ENCODE measurements at regions not wholly inside any gene's neighbourhood (a gene's known extent, or its start where the extent isn't known, plus 50 kb on each side); places are given as distances from the start of the nearest gene placed in this dataset. TPM values are rescaled to one million over a fixed set of nuclear protein-coding genes. Genes with fewer than 3 reads are reported as not detected.
"Not testable (repeated sequence)": the region's sequence is repeated elsewhere in the genome, so short reads cannot be mapped to it uniquely, and the experiment has no call there.

DNA sequence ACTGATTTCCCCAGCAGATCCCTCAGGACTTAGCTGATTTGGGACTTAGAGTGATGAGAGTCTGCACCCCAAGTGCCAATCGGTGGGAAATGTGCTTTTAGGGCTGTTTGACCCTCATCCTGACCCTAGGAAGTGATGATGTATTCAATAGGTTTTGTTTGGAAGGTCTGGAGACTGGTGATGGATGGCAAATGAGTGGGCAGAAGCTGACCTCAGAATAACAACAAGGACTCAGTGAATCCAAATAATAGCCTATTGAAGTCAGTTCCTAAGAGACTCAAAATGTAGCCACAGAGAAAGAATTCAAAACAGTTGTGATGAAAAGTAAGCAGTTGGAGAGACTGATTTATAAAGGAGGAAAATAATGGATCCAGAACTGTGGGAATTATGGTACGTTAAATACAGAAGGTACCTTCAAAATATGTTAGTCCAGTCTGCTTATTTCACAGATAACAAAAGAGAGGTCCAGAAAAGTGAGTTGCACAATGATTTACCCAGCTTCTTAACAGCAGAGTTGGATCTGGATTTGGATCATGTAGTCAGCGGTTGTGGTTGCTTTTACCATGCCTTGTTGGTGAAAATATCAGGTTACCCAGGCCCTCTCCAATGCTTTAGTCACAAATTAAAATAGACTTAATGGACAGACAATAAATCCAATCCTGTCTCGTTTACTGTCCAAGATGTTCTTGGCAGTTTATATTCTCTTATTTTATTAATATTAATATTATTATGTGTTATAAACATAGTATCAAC, 123.0 kb upstream of the PTBP2 start:
- DNase-seq (ENCODE audit: low read depth in 2 of 3, low spot score in 2 of 3): no peak

DNA sequence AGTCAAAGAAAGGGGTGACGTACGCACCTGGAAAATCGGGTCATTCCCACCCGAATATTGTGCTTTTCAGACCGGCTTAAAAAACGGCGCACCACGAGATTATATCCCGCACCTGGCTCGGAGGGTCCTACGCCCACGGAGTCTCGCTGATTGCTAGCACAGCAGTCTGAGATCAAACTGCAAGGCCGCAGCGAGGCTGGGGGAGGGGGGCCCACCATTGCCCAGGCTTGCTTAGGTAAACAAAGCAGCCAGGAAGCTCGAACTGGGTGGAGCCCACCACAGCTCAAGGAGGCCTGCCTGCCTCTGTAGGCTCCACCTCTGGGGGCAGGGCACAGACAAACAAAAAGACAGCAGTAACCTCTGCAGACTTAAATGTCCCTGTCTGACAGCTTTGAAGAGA, 117.0 kb upstream of the PTBP2 start:
- DNase-seq (ENCODE audit: low read depth in 2 of 3, low spot score in 2 of 3): not testable (repeated sequence)

GRCh38 chr1:96617375-96617774, 104.2 kb upstream of the PTBP2 start:
- DNase-seq (ENCODE audit: low read depth in 2 of 3, low spot score in 2 of 3): not testable (repeated sequence)

DNA sequence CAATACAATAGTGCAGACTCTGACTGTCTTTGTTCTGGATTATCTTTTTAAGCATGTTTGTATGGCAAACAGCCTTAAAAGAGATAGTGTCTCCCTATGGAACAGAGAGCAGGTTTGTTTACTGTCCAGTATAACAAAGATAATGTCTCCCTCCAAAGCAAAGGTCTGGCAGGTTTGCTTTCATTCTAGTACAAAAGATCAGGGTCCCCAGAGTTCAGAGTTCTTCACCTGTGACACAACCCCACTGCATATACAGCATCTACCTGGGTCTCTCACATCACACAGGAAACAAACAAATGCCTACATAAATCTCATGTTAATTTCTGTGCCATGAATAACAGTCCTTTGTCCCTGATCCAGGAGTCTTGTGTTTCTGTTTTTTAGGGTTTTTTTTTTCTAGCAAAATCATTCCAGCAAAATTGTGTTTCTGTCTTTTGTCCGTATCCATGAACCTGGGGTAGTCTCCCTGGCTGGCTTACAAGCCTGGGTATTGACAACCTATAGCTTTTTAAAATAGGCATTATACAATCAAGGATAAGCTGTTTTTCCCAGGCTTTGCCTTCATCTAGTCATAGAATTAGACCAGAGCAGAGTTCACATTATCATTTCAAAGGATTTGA, 89.4 kb upstream of the PTBP2 start:
- no peak for DNase-seq (ENCODE audit: low read depth in 2 of 3, low spot score in 2 of 3)

DNA sequence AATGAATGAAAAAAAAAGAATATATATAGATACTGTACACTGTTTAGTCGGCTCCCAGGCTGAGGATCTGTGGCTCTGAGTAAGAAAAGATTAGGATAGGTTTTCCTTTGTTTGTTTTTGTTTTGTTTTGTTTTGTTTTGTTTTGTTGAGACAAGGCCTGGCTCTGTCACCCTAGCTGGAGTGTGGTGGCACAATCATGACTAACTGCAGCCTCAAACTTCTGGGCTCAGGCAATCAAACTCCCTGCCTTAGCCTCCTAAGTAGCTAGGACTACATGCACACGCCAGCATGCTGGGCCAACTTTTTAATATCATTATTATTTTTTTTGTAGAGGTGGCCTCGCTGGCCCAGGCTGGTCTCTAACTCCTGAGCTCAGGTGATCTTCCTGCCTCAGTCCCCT, 87.9 kb upstream of the PTBP2 start:
- DNase-seq (ENCODE audit: low read depth in 2 of 3, low spot score in 2 of 3): no peak

DNA sequence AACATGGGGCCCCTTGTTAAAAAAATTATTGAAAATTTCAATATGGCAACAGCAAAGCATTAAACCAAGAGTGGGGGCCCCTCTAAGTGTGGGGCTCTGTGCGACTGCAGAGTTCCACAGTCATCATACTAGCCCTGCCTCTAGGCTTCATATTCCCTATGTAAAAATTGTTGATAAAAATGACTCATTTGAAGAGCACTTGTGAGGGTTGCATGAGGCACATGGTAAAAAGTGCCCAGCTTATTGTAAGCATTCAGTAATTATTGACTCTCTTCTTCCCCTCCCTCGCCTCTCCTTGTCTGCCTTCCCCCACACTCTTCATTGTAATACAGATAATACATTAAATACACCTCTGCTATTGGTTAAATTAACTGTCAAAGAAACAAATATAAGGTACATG, 86.7 kb upstream of the PTBP2 start:
- no peak for DNase-seq (ENCODE audit: low read depth in 2 of 3, low spot score in 2 of 3)

- no peak for DNase-seq (ENCODE audit: low read depth in 2 of 3, low spot score in 2 of 3)
Observed at GRCh38 chr1:96641282-96641681, 80.3 kb upstream of the PTBP2 start.

DNA sequence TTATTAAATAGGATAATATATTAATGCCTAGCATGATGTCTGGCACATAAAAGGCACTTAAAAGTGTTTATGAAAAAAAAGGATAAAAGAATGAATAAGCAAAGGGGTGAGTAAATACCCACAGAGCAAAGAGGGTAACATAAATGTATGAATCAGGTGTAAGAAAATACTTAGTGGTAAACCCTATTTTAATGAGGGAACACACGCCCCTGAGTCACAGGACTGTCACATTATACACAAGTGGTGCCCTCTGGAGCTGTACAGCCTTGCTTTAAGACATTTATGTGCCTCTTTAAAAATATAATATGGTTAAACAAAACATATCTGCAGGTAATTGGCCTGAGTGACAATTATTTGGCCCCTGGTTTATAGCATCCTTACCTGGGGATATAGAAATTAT, 78.1 kb upstream of the PTBP2 start:
- no peak for DNase-seq (ENCODE audit: low read depth in 2 of 3, low spot score in 2 of 3)

GRCh38 chr1:96649301-96649700, 72.3 kb upstream of the PTBP2 start:
- no peak for DNase-seq (ENCODE audit: low read depth in 2 of 3, low spot score in 2 of 3)

DNA sequence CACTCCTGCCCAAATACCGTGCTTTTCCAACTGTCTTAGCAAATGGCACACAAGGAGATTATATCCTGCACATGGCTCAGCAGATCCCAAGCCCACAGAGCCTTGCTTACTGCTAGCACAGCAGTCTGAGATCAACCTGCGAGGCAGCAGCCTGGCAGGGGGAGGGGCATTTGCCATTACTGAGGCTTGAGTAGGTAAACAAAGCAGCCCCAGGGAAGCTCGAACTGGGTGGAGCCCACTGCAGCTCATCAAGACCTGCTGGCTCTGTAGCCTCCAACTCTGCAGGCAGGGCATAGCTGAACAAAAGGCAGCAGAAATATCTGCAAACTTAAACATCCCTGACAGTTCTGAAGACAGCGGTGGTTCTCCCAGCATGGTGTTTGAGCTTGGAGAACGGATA, 70.1 kb upstream of the PTBP2 start:
- DNase-seq (ENCODE audit: low read depth in 2 of 3, low spot score in 2 of 3): no peak

DNA sequence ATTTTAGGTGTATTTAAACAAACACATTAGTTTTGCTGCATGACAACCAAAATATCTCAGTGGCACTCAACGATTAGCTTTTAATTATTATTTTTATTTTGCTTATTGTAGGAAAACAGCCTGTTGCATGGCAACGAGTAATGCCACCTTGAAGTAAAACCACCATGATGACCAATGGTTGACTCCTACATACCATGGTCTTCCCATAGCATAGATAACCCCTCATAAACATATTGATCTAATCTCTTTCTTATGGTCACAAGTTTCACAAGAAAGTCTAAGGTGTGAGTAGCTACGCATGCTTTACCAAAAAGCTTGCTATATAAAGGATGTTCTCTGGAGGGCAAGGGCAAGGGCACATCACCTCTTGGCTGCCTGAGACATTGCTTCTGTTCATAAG, 61.5 kb upstream of the PTBP2 start:
- no peak for DNase-seq (ENCODE audit: low read depth in 2 of 3, low spot score in 2 of 3)

- DNase-seq (ENCODE audit: low read depth in 2 of 3, low spot score in 2 of 3): no peak
Observed at GRCh38 chr1:96660503-96660902, 61.1 kb upstream of the PTBP2 start.

Small RNA genes in the stretch of these regions (small RNA-seq; reads per million reads assigned to genes)
- not detected for gene RNU1-130P
